GOT3 (cell line): ENCODE measurements at regions not wholly inside any gene's neighbourhood (a gene's known extent, or its start where the extent isn't known, plus 50 kb on each side); places are given as distances from the start of the nearest gene placed in this dataset.

ENCODE experiments used
- DNase-seq: peaks from one replicate; lab custom pipeline; 2025; ENCODE audit warnings: mixed read lengths; lab: John Stamatoyannopoulos, UW

- DNase-seq = no peak
Measured at GRCh38 chr1:68293122-68293521, 60.8 kb upstream of the WLS start.

GRCh38 chr1:68291688-68292384, 59.5 kb upstream of the WLS start:
- DNase-seq = no peak

GRCh38 chr1:68287241-68287640, 54.9 kb upstream of the WLS start:
- no peak for DNase-seq

GRCh38 chr1:68285046-68285445, 52.7 kb upstream of the WLS start:
- no peak for DNase-seq

- DNase-seq = no peak
Measured at GRCh38 chr1:68281946-68282615, 49.8 kb upstream of the WLS start.
